ENCODE measurements at regions not wholly inside any gene's neighbourhood (a gene's known extent, or its start where the extent isn't known, plus 50 kb on each side); places are given as distances from the start of the nearest gene placed in this dataset.

DNA sequence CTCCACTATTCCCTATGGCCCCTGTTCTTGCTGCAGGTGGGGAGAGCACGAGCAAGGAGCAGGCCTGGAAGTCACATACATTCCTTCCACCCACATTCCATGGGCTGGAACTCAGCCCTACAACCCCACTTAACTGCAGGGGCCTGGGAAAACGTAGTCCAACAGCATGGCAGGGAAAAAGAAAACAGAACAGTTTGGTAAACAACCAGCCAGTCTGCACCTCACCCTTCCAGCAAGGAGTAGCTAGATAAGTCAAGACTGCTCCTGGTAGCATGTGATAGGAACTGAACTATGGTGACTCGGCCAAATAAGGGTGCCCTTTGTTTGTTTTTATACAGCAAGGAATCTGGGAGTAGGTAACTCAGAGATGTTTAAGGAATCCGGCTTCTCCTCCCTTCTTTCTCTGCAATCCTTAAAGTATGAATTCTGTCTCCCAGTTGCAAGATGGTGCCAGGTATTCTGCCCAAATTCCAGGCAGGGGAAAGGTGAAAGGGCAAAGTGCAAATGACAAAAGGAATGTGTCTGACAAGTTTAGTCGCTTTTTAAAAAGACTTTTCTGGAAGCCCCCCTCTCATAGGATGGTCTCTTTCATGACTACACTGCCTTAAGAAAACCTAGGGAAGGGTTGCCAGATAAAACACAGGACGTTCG, 311.7 kb upstream of the NEBL start:
- Mint-ChIP-seq H3K27ac (ENCODE audit: unreplicated experiment) (no peak overlapping the region), H3K27me3 (ENCODE audit: unreplicated experiment) (no peaks in the 10 kb centered on the region), H3K36me3 (ENCODE audit: insufficient read depth, unreplicated experiment) (no peaks in the 10 kb centered on the region), H3K4me3 (ENCODE audit: low read depth, unreplicated experiment) (no peak overlapping the region), H3K4me1 (ENCODE audit: low read depth, unreplicated experiment) (no peaks in the 10 kb centered on the region), H3K9me3 (ENCODE audit: low read depth, unreplicated experiment) (no peaks in the 10 kb centered on the region)
- DNase-seq: no peak
- CTCF ChIA-PET: no interaction called here
- TF ChIP-seq, protein P1, sequence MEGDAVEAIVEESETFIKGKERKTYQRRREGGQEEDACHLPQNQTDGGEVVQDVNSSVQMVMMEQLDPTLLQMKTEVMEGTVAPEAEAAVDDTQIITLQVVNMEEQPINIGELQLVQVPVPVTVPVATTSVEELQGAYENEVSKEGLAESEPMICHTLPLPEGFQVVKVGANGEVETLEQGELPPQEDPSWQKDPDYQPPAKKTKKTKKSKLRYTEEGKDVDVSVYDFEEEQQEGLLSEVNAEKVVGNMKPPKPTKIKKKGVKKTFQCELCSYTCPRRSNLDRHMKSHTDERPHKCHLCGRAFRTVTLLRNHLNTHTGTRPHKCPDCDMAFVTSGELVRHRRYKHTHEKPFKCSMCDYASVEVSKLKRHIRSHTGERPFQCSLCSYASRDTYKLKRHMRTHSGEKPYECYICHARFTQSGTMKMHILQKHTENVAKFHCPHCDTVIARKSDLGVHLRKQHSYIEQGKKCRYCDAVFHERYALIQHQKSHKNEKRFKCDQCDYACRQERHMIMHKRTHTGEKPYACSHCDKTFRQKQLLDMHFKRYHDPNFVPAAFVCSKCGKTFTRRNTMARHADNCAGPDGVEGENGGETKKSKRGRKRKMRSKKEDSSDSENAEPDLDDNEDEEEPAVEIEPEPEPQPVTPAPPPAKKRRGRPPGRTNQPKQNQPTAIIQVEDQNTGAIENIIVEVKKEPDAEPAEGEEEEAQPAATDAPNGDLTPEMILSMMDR (IDR thresholded peaks at IDR 0.05; ENCODE audit: unreplicated experiment): no peak
- BruUV-seq (replicated peaks): no TSS peak
- intact Hi-C loops (cut with micrococcal nuclease; ENCODE audit: unreplicated experiment): no loop called here

DNA sequence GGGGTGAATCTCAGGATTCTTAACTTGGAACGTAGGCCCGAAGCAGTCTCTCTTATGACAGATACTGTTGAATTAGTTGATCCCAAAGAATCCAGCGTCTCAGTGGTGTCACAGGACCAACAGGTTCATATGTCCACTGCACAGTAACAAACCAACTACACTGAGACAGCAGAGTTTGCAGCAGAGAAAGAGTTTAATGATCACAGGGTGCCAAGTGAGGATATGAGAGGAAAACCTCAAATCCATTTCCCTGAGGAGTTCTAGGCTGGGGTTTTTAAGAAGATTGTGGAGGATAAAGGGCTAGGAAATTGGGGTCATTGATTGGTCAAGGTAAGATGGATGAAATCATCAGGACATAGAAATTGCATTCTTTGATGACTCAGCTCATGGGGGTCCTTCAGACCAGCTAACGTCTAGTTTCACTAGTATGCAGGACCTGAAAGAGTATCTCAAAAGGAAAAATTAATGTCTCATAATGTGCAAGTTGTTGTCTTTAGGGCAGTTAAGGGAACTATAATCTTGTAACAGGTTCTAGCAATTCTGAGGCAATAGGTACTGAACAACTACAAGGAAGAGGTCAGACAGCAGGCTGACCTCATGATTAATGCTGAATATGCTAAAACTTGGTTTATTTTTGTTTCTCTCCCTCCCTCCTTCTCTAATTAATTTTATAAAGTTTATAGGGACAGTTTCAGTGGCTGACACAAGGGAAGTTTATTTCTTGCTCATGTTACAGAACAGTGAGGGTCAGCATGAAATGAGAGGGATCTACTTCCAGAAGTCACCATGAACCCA, 310.9 kb upstream of the NEBL start:
- no TSS peak for BruUV-seq (replicated peaks)
- CTCF ChIA-PET: no interaction called here

DNA sequence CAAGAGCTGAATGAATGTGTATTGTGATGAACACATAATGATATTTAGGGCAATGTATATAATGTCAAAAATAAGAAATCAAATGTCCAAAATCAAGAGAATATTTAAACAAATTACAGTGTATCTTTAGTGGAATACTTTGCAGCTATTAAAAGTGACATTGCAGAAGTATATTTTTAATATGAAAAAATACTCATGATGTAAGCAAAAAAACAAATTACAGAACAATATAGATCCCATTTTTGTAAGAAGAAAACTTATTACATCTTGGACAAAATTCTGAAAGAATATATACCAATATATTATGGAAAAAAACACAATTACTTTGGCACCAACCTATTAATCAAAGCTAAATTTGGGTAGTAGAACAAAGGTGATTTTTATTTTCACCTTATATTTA, 308.2 kb upstream of the NEBL start:
- H3K4me3 Mint-ChIP-seq (ENCODE audit: low read depth, unreplicated experiment): no peak overlapping the region
- TF ChIP-seq, protein P1 (IDR thresholded peaks at IDR 0.05; ENCODE audit: unreplicated experiment): no peak
- no peaks in the 10 kb centered on the region for H3K4me1 Mint-ChIP-seq (ENCODE audit: low read depth, unreplicated experiment)
- DNase-seq: no peak
- no peak overlapping the region for H3K27ac Mint-ChIP-seq (ENCODE audit: unreplicated experiment)
- CTCF ChIA-PET: no interaction called here
- no peaks in the 10 kb centered on the region for H3K27me3 Mint-ChIP-seq (ENCODE audit: unreplicated experiment)
- intact Hi-C loops (cut with micrococcal nuclease; ENCODE audit: unreplicated experiment): no loop called here
- no peaks in the 10 kb centered on the region for H3K9me3 Mint-ChIP-seq (ENCODE audit: low read depth, unreplicated experiment)
- no TSS peak for BruUV-seq (replicated peaks)
- H3K36me3 Mint-ChIP-seq (ENCODE audit: insufficient read depth, unreplicated experiment): no peaks in the 10 kb centered on the region

More for the DNA sequence above, 310.9 kb upstream of the NEBL start:
- H3K4me1 Mint-ChIP-seq (ENCODE audit: low read depth, unreplicated experiment): no peaks in the 10 kb centered on the region
- TF ChIP-seq, protein P1 (IDR thresholded peaks at IDR 0.05; ENCODE audit: unreplicated experiment): no peak
- H3K9me3 Mint-ChIP-seq (ENCODE audit: low read depth, unreplicated experiment): no peaks in the 10 kb centered on the region
- no peak overlapping the region for H3K4me3 Mint-ChIP-seq (ENCODE audit: low read depth, unreplicated experiment)
- H3K36me3 Mint-ChIP-seq (ENCODE audit: insufficient read depth, unreplicated experiment): no peaks in the 10 kb centered on the region
- no peak overlapping the region for H3K27ac Mint-ChIP-seq (ENCODE audit: unreplicated experiment)
- H3K27me3 Mint-ChIP-seq (ENCODE audit: unreplicated experiment): no peaks in the 10 kb centered on the region
- intact Hi-C loops (cut with micrococcal nuclease; ENCODE audit: unreplicated experiment): no loop called here
- DNase-seq: no peak

DNA sequence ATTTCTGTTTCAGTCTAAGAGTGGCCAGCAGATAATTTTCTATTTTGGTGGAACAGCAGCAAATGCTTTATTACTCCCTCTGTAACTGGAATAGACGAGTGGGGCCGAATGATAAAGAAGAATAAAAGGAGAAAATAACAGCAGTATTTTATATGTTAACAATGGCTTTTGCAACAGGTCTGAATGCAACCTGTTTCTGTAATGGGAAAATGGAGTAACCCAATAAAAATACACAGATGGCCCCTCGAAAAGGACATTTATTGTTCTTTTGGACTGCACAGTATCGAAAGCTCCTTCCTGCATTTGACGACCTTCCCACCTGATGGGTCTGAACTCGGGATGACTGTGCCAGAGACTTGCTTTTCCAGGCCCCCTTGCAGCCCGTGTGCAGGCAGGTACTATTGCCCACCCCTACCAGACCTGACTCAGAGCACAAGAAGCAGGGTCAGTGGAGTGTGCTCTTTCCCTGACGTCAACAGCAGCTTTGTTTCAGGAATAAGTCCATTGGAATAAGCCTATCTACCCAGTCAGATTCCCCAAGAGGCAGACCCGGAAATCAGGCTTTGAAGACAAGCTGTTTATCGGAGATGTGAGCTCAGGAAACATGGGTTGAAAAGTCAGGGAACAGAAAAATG, 306.5 kb upstream of the NEBL start:
- CTCF ChIA-PET: no interaction called here
- Mint-ChIP-seq H3K27ac (ENCODE audit: unreplicated experiment) (no peak overlapping the region), H3K4me3 (ENCODE audit: low read depth, unreplicated experiment) (no peak overlapping the region)

More for the DNA sequence above, 306.5 kb upstream of the NEBL start:
- no peaks in the 10 kb centered on the region for H3K36me3 Mint-ChIP-seq (ENCODE audit: insufficient read depth, unreplicated experiment)
- intact Hi-C loops (cut with micrococcal nuclease; ENCODE audit: unreplicated experiment): no loop called here
- TF ChIP-seq, protein P1 (IDR thresholded peaks at IDR 0.05; ENCODE audit: unreplicated experiment): no peak
- no peaks in the 10 kb centered on the region for H3K9me3 Mint-ChIP-seq (ENCODE audit: low read depth, unreplicated experiment)
- H3K27me3 Mint-ChIP-seq (ENCODE audit: unreplicated experiment): no peaks in the 10 kb centered on the region
- no peak for DNase-seq
- BruUV-seq (replicated peaks): no TSS peak
- no peaks in the 10 kb centered on the region for H3K4me1 Mint-ChIP-seq (ENCODE audit: low read depth, unreplicated experiment)
